ENCODE measurements at regions not wholly inside any gene's neighbourhood (a gene's known extent, or its start where the extent isn't known, plus 50 kb on each side); places are given as distances from the start of the nearest gene placed in this dataset.
"Not testable (repeated sequence)": the region's sequence is repeated elsewhere in the genome, so short reads cannot be mapped to it uniquely, and the experiment has no call there.

- not testable (repeated sequence) for DNase-seq
Observed at GRCh38 chr9:42326482-42326881, 143.0 kb downstream of the SPATA31A6 start.

GRCh38 chr9:42335342-42335741 lies 151.9 kb downstream of the SPATA31A6 start:
- not testable (repeated sequence) for DNase-seq

GRCh38 chr9:42335984-42336657 lies 152.7 kb downstream of the SPATA31A6 start:
- not testable (repeated sequence) for DNase-seq

GRCh38 chr9:42338275-42338674 lies 154.8 kb downstream of the SPATA31A6 start:
- not testable (repeated sequence) for DNase-seq

GRCh38 chr9:42339671-42340434 lies 156.4 kb downstream of the SPATA31A6 start:
- not testable (repeated sequence) for DNase-seq

GRCh38 chr9:42340435-42340723 lies 156.9 kb downstream of the SPATA31A6 start:
- DNase-seq = not testable (repeated sequence)

- DNase-seq = not testable (repeated sequence)
Observed at GRCh38 chr9:42341860-42342259, 158.4 kb downstream of the SPATA31A6 start.

- DNase-seq = not testable (repeated sequence)
Observed at GRCh38 chr9:42342297-42342696, 158.8 kb downstream of the SPATA31A6 start.

- DNase-seq = not testable (repeated sequence)
Observed at GRCh38 chr9:42344508-42344907, 161.0 kb downstream of the SPATA31A6 start.

GRCh38 chr9:42346916-42347315 lies 163.5 kb downstream of the SPATA31A6 start:
- not testable (repeated sequence) for DNase-seq

- not testable (repeated sequence) for DNase-seq
Observed at GRCh38 chr9:42349181-42349580, 165.7 kb downstream of the SPATA31A6 start.

GRCh38 chr9:42350412-42350811 lies 167.0 kb downstream of the SPATA31A6 start:
- not testable (repeated sequence) for DNase-seq

GRCh38 chr9:42357604-42358373 lies 174.3 kb downstream of the SPATA31A6 start:
- not testable (repeated sequence) for DNase-seq

GRCh38 chr9:42358626-42359247 lies 175.3 kb downstream of the SPATA31A6 start:
- not testable (repeated sequence) for DNase-seq

- DNase-seq = not testable (repeated sequence)
Observed at GRCh38 chr9:42364410-42365243, 181.2 kb downstream of the SPATA31A6 start.

GRCh38 chr9:42365244-42365945 lies 181.9 kb downstream of the SPATA31A6 start:
- DNase-seq = not testable (repeated sequence)

- not testable (repeated sequence) for DNase-seq
Observed at GRCh38 chr9:42368279-42368881, 184.9 kb downstream of the SPATA31A6 start.

- DNase-seq = not testable (repeated sequence)
Observed at GRCh38 chr9:42370172-42370571, 186.7 kb downstream of the SPATA31A6 start.

GRCh38 chr9:42371417-42371816 lies 188.0 kb downstream of the SPATA31A6 start:
- DNase-seq = not testable (repeated sequence)

GRCh38 chr9:42377530-42378417 lies 194.3 kb downstream of the SPATA31A6 start:
- DNase-seq = not testable (repeated sequence)

Measured in NCI-H510A treated with DMSO at 0.1 percent for 48 hours (cell line).